HepG2 (cell line): ENCODE measurements at regions not wholly inside any gene's neighbourhood (a gene's known extent, or its start where the extent isn't known, plus 50 kb on each side); places are given as distances from the start of the nearest gene placed in this dataset.

Experiments
- ATAC-seq: fragments of 200-7000 bp; cut with Tn5 transposase; 3 replicates; pipeline ENCODE4 v1.9.1; 2020; ENCODE audit warnings: mild to moderate bottlenecking, moderate library complexity
- BruUV-seq: library from RNA; stranded (reverse); fragments of 400-500 nt; replicated peaks from 2 replicates; lab custom pipeline; 2021; lab: Mats Ljungman, UMichigan
- CTCF ChIA-PET: fragments of 300-600 bp; formaldehyde crosslinking; extraction: SDS; loops from one replicate; lab custom pipeline; 2021; ENCODE audit warnings: low total read pairs, inconsistent platforms, low intra/inter-chr PET ratio; lab: Yijun Ruan, JAX
- POLR2A ChIA-PET: fragments of 350-600 bp; sonication (Branson Sonifier 250); formaldehyde crosslinking; loops from one replicate; lab custom pipeline; 2020; ENCODE audit warnings: antibody characterized with exemption, inconsistent platforms; lab: Yijun Ruan, JAX
- DNase-seq: peaks from one replicate; pipeline ENCODE4 v3.0.0-alpha.2; 2015; ENCODE audit warnings: low spot score
- FAIRE-seq: peaks from 3 replicates; lab custom pipeline; 2011; peaks lifted over from hg19 to GRCh38; lab: Jason Lieb, UNC
- H2AFZ ChIP-seq: one replicate; pipeline ENCODE4 v1.6.1; 2011; ENCODE audit warnings: low read length, inconsistent platforms
- H3K27ac ChIP-seq: fragments of 300-600 bp; 3 replicates; pipeline ENCODE4 v1.8.0; 2011; ENCODE audit warnings: mixed run types, mild to moderate bottlenecking, mixed read lengths, low read length, inconsistent platforms; ENCODE audit not compliant: insufficient read depth; ENCODE audit errors: extremely low read length
- H3K27me3 ChIP-seq, 2 experiments: fragments of 200-600 bp in 1 of 2; 2 replicates in 1 of 2; 3 replicates in 1 of 2; pipeline versions ENCODE4 v1.6.0 to v1.8.0; 2011; ENCODE audit warnings: low read length in 2 of 2, mild to moderate bottlenecking in 2 of 2, moderate library complexity in 2 of 2, inconsistent platforms in 1 of 2; ENCODE audit not compliant: insufficient read depth in 2 of 2, control insufficient read depth in 1 of 2
- H3K36me3 ChIP-seq, 2 experiments: fragments of 200-600 bp in 1 of 2; replicated peaks in 1 of 2; 2 replicates in 1 of 2; 3 replicates in 1 of 2; pipeline versions ENCODE4 v1.5.1 to v1.8.0; 2011; ENCODE audit warnings: low read length in 2 of 2, inconsistent platforms in 1 of 2; ENCODE audit not compliant: insufficient read depth in 2 of 2, control insufficient read depth in 1 of 2
- H3K4me1 ChIP-seq: 2 replicates; pipeline ENCODE4 v1.5.1; 2012; ENCODE audit warnings: low read length, inconsistent platforms; ENCODE audit not compliant: insufficient read depth
- H3K4me2 ChIP-seq: 2 replicates; pipeline ENCODE4 v1.6.0; 2011; ENCODE audit warnings: low read depth, low read length, inconsistent platforms
- H3K4me3 ChIP-seq, 3 experiments: fragments of 200-600 bp in 1 of 3; sonication (generic), shearing (Covaris generic) in 1 of 3; replicated peaks in 1 of 3; 2 replicates each; pipeline ENCODE4 v1.5.1; 2011 to 2016; ENCODE audit warnings: low read length in 3 of 3, inconsistent platforms in 2 of 3, low read depth in 2 of 3, mild to moderate bottlenecking in 2 of 3, control low read depth in 1 of 3, mixed read lengths in 1 of 3; ENCODE audit not compliant: insufficient read depth in 1 of 3
- H3K79me2 ChIP-seq: one replicate; pipeline ENCODE4 v1.6.1; 2011; ENCODE audit warnings: low read length, inconsistent platforms; ENCODE audit not compliant: insufficient read depth
- H3K9ac ChIP-seq: 2 replicates; pipeline ENCODE4 v1.6.0; 2011; ENCODE audit warnings: mild to moderate bottlenecking, low read depth, low read length, inconsistent platforms; ENCODE audit not compliant: insufficient read depth
- H3K9me3 ChIP-seq: 2 replicates; pipeline ENCODE4 v1.5.1; 2012; ENCODE audit warnings: mild to moderate bottlenecking, low read length
- H4K20me1 ChIP-seq: 2 replicates; pipeline ENCODE4 v1.6.0; 2011; ENCODE audit warnings: inconsistent platforms, mild to moderate bottlenecking, low read length, moderate library complexity; ENCODE audit not compliant: insufficient read depth
- GABPB1 ChIP-seq: IDR thresholded peaks from 2 replicates; pipeline ENCODE4 v1.6.1; 2016; ENCODE audit warnings: mild to moderate bottlenecking, missing genetic modification reagents, moderate library complexity, missing compliant biosample characterization
- HNRNPL ChIP-seq: fragments of 200-400 bp; formaldehyde crosslinking; IDR thresholded peaks from 2 replicates; pipeline ENCODE4 v1.6.1; 2017; ENCODE audit warnings: mild to moderate bottlenecking, low read depth, low read length
- HNRNPUL1 ChIP-seq: fragments of 200-400 bp; formaldehyde crosslinking; IDR thresholded peaks from 2 replicates; pipeline ENCODE4 v1.6.1; 2017; ENCODE audit warnings: low read depth, mild to moderate bottlenecking, low read length, moderate library complexity
- MYNN ChIP-seq: sonication (generic); formaldehyde crosslinking; IDR thresholded peaks from 2 replicates; pipeline ENCODE4 v1.4.0; 2020; ENCODE audit warnings: mild to moderate bottlenecking, low read depth, missing genetic modification reagents
- SP140L ChIP-seq: sonication (generic); formaldehyde crosslinking; IDR thresholded peaks from 2 replicates; pipeline ENCODE4 v1.4.0; 2020; ENCODE audit warnings: missing genetic modification reagents, borderline replicate concordance
- ZBTB42 ChIP-seq: sonication (generic); formaldehyde crosslinking; IDR thresholded peaks from 2 replicates; pipeline ENCODE4 v1.5.0; 2020; ENCODE audit warnings: mild to moderate bottlenecking, missing genetic modification reagents
- ZBTB44 ChIP-seq: sonication (generic); formaldehyde crosslinking; IDR thresholded peaks from 2 replicates; pipeline ENCODE4 v1.4.0; 2020; ENCODE audit warnings: missing genetic modification reagents
- ZFP41 ChIP-seq: sonication (generic); formaldehyde crosslinking; IDR thresholded peaks from 2 replicates; pipeline ENCODE4 v1.4.0; 2020; ENCODE audit warnings: mild to moderate bottlenecking, missing genetic modification reagents, borderline replicate concordance
- ZKSCAN1 ChIP-seq: fragments of 150-350 bp; IDR thresholded peaks from 2 replicates; pipeline ENCODE4 v1.6.1; 2014; ENCODE audit warnings: low read length
- ZKSCAN8 ChIP-seq: IDR thresholded peaks from 2 replicates; pipeline ENCODE4 v1.6.1; 2016; ENCODE audit warnings: borderline replicate concordance, missing genetic modification reagents, missing compliant biosample characterization
- ZNF33B ChIP-seq: sonication (generic); formaldehyde crosslinking; IDR thresholded peaks from 2 replicates; pipeline ENCODE4 v1.5.1; 2020; ENCODE audit warnings: mild to moderate bottlenecking, missing genetic modification reagents
- ZNF34 ChIP-seq: sonication (generic); formaldehyde crosslinking; IDR thresholded peaks from 2 replicates; pipeline ENCODE4 v1.4.0; 2020; ENCODE audit warnings: mild to moderate bottlenecking, missing genetic modification reagents, borderline replicate concordance
- ZNF432 ChIP-seq: sonication (generic); formaldehyde crosslinking; IDR thresholded peaks from 2 replicates; pipeline ENCODE4 v1.5.0; 2020; ENCODE audit warnings: missing genetic modification reagents, mild to moderate bottlenecking, borderline replicate concordance
- ZNF44 ChIP-seq: sonication (generic); formaldehyde crosslinking; IDR thresholded peaks from 2 replicates; pipeline ENCODE4 v1.5.1; 2020; ENCODE audit warnings: mild to moderate bottlenecking, missing genetic modification reagents
- ZNF446 ChIP-seq: sonication (generic); formaldehyde crosslinking; IDR thresholded peaks from 2 replicates; pipeline ENCODE4 v1.5.0; 2020; ENCODE audit warnings: mild to moderate bottlenecking, missing genetic modification reagents
- ZNF552 ChIP-seq: sonication (generic); formaldehyde crosslinking; IDR thresholded peaks from 2 replicates; pipeline ENCODE4 v1.9.0; 2022; ENCODE audit warnings: missing genetic modification reagents, mild to moderate bottlenecking, borderline replicate concordance
- ZNF564 ChIP-seq: sonication (generic); formaldehyde crosslinking; IDR thresholded peaks from 2 replicates; pipeline ENCODE4 v1.8.1; 2023; ENCODE audit warnings: mild to moderate bottlenecking, missing genetic modification reagents
- ZNF572 ChIP-seq: sonication (generic); formaldehyde crosslinking; IDR thresholded peaks from 2 replicates; pipeline ENCODE4 v1.5.1; 2020; ENCODE audit warnings: mild to moderate bottlenecking, missing genetic modification reagents
- WGBS: methylation state at CpG from one replicate; pipeline ENCODE4 v1.1.6; 2017; ENCODE audit warnings: low lambda C conversion rate; 5-methylcytosine and 5-hydroxymethylcytosine counted together
- in situ Hi-C: cut with HindIII; loops from 2 replicates; pipeline ENCODE4 v1.10.0; 2017; ENCODE audit warnings: low pct_unique_long_range_greater_than_20kb; ENCODE audit not compliant: extremely low pct_ligation_motif_present
- intact Hi-C: fragments of 100-400 bp; cut with micrococcal nuclease; formaldehyde crosslinking; loops from one replicate; pipeline ENCODE4 v1.10.0; 2022; ENCODE audit not compliant: unreplicated experiment
- TF ChIP-seq, protein P1 (sequence below): sonication (generic); formaldehyde crosslinking; IDR thresholded peaks from 2 replicates; pipeline ENCODE4 v1.8.0; 2022; ENCODE audit warnings: mild to moderate bottlenecking, missing genetic modification reagents, borderline replicate concordance

- no peak overlapping the region for H3K4me2 ChIP-seq
- TF ChIP-seq ZNF432 (CRISPR knock-in tag) (no peak), ZNF552 (CRISPR knock-in tag) (no peak), HNRNPUL1 (no peak), SP140L (CRISPR knock-in tag) (no peak), ZNF572 (CRISPR knock-in tag) (no peak), GABPB1 (CRISPR knock-in tag) (no peak), ZNF34 (CRISPR knock-in tag) (no peak), ZNF44 (CRISPR knock-in tag) (no peak), ZFP41 (CRISPR knock-in tag) (no peak), ZNF446 (CRISPR knock-in tag) (no peak), HNRNPL (no peak), ZKSCAN1 (no peak), ZBTB44 (CRISPR knock-in tag) (no peak), ZBTB42 (no peak), MYNN (CRISPR knock-in tag) (no peak), ZNF564 (CRISPR knock-in tag) (no peak), ZNF33B (CRISPR knock-in tag) (no peak), ZKSCAN8 (CRISPR knock-in tag) (no peak)
- TF ChIP-seq, protein P1, sequence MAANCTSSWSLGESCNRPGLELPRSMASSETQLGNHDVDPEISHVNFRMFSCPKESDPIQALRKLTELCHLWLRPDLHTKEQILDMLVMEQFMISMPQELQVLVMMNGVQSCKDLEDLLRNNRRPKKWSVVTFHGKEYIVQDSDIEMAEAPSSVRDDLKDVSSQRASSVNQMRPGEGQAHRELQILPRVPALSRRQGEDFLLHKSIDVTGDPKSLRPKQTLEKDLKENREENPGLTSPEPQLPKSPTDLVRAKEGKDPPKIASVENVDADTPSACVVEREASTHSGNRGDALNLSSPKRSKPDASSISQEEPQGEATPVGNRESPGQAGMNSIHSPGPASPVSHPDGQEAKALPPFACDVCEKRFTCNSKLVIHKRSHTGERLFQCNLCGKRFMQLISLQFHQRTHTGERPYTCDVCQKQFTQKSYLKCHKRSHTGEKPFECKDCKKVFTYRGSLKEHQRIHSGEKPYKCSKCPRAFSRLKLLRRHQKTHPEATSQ (CRISPR knock-in tag), result no peak
- no peaks in the 10 kb centered on the region for H4K20me1 ChIP-seq
- H3K4me3 ChIP-seq, result no peak overlapping the region
- DNase-seq (no peak), ATAC-seq (no peak), FAIRE-seq (no peak)
- H2AFZ ChIP-seq, result no peak overlapping the region
- no peaks in the 10 kb centered on the region for H3K9me3 ChIP-seq
- intact Hi-C loops (no loop called here), in situ Hi-C loops (no loop called here)
- ChIA-PET POLR2A (no interaction called here), CTCF (no interaction called here)
- H3K4me1 ChIP-seq, result no peaks in the 10 kb centered on the region
- no peaks in the 10 kb centered on the region for H3K79me2 ChIP-seq
- BruUV-seq, result no TSS peak
- no peaks in the 10 kb centered on the region for H3K27me3 ChIP-seq
- no peaks in the 10 kb centered on the region for H3K36me3 ChIP-seq
- no peak overlapping the region for H3K27ac ChIP-seq
- no peak overlapping the region for H3K9ac ChIP-seq
- WGBS, result 2% methylated on average over 2 of the region's 2 CpGs
These were observed 1013.7 kb upstream of the GJE1 start for GRCh38 chr6:141118991-141119390.
